Middle frontal gyrus (tissue), 1 donor: ENCODE measurements at regions not wholly inside any gene's neighbourhood (a gene's known extent, or its start where the extent isn't known, plus 50 kb on each side); places are given as distances from the start of the nearest gene placed in this dataset.
"Not testable (repeated sequence)": the region's sequence is repeated elsewhere in the genome, so short reads cannot be mapped to it uniquely, and the experiment has no call there.

Source experiments
- DNase-seq: peaks from one replicate; pipeline ENCODE4 v3.0.0-alpha.2; 2015; ENCODE audit warnings: low spot score; ENCODE audit errors: extremely low spot score

GRCh38 chr4:116688536-116688935 lies 396.8 kb downstream of the TRAM1L1 start:
- no peak for DNase-seq

GRCh38 chr4:116668190-116668589 lies 417.2 kb downstream of the TRAM1L1 start:
- DNase-seq: no peak

- no peak for DNase-seq
Observed at GRCh38 chr4:116665716-116666115, 419.7 kb downstream of the TRAM1L1 start.

GRCh38 chr4:116664198-116664597 lies 421.2 kb downstream of the TRAM1L1 start:
- DNase-seq: no peak

- no peak for DNase-seq
Observed at GRCh38 chr4:116639070-116639577, 446.3 kb downstream of the TRAM1L1 start.

DNA sequence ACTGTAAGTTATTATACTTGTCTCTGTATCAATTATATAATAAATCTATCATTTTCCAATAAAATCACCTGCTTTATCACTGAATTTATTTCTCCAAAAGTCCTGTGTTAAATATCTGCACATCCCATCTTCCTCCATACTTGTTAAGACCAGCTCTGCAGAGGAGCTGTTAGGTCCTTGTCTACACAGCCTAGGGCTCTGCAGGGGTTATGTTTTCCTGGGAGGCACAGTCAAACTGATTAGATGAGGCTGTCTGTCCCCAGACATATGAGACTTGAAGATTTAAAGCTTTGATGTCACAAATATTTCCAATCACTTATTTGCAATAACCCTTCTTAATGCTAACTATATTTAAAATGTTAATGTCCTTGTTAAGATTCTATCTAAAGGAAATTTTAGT lies 446.8 kb downstream of the TRAM1L1 start:
- DNase-seq: no peak

- no peak for DNase-seq
Observed at GRCh38 chr4:116636917-116637316, 448.5 kb downstream of the TRAM1L1 start.

DNA sequence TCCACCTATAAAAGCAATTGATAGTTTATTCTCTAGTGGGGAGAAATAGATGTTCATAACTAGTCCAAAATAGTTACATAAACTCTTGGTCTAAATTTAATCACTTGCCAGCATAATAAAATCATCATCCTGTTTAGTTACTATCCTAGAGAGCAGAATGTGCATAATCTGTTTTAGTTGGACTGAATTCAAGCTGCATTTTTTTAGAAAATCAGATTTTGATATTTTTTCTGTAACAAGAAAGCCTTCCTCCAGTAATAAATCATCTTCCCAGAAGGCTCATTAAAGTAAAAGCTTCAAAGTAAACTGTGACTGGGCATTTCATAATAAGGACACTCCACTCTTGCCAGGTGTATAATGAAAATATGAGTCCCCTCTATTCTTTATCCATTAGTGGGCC lies 453.1 kb downstream of the TRAM1L1 start:
- no peak for DNase-seq

GRCh38 chr4:116628598-116628997 lies 456.8 kb downstream of the TRAM1L1 start:
- no peak for DNase-seq

DNA sequence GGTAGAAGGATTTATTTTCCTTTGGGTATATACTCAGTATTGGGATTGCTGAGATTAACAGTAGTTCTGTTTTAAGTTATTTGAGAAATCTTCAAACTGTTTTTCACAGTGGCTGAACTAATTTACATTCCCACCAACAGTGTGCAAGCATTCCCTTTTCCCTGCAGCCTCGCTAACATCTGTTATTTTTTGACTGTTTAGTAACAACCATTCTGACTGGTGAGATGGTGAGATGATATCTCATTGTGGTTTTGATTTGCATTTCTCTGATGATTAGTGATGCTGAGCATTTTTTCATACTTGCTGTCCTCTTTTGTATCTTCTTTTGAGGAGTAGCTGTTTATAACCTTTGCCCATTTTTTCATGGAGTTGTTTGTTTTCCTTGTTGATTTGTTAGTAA lies 457.8 kb downstream of the TRAM1L1 start:
- no peak for DNase-seq

GRCh38 chr4:116619508-116619907 lies 465.9 kb downstream of the TRAM1L1 start:
- not testable (repeated sequence) for DNase-seq

DNA sequence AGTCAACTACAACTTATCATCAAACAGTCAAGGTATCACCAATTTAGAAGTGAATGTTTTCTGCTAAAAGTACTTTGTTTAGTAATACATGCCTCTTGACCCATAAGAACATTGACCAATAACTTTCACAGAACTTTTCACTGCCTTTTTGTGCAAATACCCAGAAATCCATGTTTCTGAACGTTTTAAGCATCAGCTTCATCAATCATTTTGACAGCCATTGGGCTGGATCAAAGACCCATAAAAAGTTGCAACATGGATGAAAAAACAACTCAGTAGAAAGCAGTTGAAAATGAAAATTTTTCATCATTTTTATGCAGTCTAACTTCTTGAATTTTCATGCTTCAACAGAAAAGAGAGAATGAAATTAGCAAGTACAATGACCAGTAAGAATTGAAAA lies 466.7 kb downstream of the TRAM1L1 start:
- DNase-seq: no peak

GRCh38 chr4:116603096-116603495 lies 482.3 kb downstream of the TRAM1L1 start:
- no peak for DNase-seq

- no peak for DNase-seq
Observed at GRCh38 chr4:116599859-116600258, 485.5 kb downstream of the TRAM1L1 start.

- DNase-seq: no peak
Observed at GRCh38 chr4:116598980-116599789, 486.2 kb downstream of the TRAM1L1 start.

GRCh38 chr4:116598155-116598979 lies 487.0 kb downstream of the TRAM1L1 start:
- no peak for DNase-seq

- no peak for DNase-seq
Observed at GRCh38 chr4:116590648-116591047, 494.7 kb downstream of the TRAM1L1 start.

- DNase-seq: no peak
Observed at GRCh38 chr4:116588783-116589182, 496.6 kb downstream of the TRAM1L1 start.

- no peak for DNase-seq
Observed at GRCh38 chr4:116585246-116585645, 500.1 kb downstream of the TRAM1L1 start.

DNA sequence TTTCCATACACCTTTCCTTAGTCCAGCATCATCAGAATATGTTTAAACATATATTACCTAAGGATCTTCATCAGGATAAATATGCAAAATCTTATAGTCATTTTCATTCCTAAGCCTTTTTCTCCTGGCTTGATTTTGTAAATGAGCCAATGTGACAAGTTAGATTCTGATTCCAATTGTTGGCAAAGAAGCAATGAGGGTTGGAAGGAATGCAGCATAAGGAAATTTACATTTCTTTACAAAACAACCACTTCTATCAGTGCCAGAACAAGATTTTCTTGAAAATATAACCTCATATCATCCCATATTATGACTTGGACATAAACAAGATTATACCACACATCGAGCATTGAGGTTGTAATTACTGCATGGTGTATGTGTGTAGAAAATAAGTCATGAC lies 508.1 kb downstream of the TRAM1L1 start:
- no peak for DNase-seq

DNA sequence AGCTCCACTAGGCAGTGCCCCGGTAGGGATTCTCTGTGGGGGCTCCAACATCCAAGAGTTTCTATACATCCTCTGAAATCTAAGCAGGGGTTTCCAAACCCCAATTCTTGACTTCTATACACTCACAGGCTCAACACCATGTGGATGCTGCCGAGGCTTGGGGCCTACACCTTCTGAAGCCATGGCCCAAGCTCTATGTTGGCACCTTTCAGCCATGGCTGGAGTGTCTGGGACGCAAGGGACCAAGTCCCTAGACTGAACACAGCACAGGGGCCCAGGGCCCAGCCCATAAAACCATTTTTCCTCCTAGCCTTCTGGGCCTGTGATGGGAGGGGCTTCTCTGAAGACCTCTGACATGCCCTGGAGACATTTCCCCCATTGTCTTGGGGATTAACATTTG lies 511.8 kb downstream of the TRAM1L1 start:
- no peak for DNase-seq

- DNase-seq: no peak
Observed at GRCh38 chr4:116561768-116562167, 523.6 kb downstream of the TRAM1L1 start.
